Embryonic facial prominence (tissue), 1 donor: ENCODE measurements at regions not wholly inside any gene's neighbourhood (a gene's known extent, or its start where the extent isn't known, plus 50 kb on each side); places are given as distances from the start of the nearest gene placed in this dataset.
A peak's percentile ranks its signal among the peaks of the same experiment; 100 is the strongest.
"Not testable (repeated sequence)": the region's sequence is repeated elsewhere in the genome, so short reads cannot be mapped to it uniquely, and the experiment has no call there.

Source experiments
- DNase-seq: peaks from one replicate; pipeline ENCODE4 v3.0.0-alpha.2; 2016; ENCODE audit errors: extremely low spot score

DNA sequence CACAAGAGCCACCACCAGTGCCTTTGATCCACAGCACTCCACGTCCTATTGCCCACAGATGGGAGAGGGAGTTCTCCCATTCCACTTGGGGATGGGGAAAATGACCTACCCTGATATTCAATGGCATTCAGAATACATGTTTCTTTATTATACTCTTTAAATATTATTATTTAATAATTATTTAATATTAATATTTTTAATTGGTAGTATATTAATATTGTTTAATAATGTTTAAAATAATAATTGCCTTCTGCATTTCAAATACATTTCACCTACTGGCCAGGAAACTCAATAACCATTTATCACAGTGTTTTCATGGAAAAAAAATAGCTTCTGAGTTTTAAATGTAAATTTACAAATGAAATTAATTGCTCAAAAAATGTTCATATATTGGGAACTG lies 127.4 kb upstream of the G2E3 start:
- no peak for DNase-seq

DNA sequence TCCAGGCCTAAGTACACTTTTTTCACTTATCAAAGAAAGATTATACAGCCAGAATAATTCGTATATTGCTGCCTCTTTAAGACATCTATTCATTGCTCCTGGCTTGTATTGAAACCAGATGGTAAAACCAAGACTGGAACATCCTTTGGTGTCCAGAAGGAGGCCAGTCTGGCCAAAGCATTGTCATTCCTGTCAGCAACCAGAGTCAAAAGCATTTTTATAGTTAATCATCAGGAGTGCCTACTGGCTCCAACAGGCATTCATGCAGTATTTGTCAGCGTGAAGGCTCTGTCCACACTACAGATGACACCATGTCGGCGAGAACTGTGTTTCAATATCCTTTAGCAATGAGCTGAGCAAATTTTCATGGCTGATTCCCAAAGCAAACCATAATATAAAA lies 118.0 kb upstream of the G2E3 start:
- no peak for DNase-seq

DNA sequence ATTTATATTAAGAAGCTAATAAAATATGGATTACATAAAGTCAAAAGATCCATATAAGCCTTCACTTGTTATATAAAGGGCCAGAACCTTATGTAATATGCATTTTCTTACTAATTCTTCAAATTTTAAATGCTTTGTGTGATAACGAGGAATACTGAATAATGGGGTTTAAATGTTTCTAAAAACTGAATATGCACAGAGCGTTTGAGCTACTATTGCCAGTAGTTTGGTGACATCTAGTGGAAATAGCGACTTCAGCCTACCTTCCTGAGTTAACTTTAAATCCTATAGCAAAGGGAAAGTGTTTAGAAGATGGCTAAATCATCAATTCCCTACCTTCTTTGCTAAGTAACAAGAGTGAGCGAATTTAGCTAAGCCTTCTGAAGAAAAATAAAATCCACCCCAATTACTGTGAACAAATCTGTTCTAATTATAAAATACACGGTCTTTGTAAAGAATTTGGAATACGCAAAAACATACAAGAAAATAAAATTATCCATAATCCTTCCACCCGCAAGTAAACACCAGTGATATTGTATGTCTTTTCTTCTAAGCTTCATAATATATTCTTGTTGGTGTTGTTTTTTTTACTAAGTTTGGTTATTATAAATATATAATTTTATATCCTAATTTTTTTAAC lies 115.5 kb upstream of the G2E3 start:
- DNase-seq, result peak; percentile 24

DNA sequence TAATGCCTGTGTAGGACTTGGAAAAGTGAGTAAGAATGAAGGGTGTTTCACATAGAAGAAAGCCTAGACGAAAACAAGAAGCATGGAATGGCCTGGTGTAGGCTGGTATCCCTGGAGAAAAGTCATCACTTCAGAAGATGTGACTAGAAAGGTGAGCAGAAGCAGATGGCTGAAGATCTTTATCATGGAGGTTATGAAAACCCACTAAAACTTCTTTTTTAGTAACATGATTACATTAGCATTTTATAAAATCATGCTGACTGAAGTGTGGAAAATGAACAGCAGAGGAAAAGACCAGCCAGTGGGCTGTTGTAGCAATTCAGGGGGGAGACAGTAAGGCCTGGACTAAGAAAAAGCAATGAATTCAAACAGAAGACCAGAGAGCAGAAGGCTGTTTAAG lies 114.5 kb upstream of the G2E3 start:
- no peak for DNase-seq

DNA sequence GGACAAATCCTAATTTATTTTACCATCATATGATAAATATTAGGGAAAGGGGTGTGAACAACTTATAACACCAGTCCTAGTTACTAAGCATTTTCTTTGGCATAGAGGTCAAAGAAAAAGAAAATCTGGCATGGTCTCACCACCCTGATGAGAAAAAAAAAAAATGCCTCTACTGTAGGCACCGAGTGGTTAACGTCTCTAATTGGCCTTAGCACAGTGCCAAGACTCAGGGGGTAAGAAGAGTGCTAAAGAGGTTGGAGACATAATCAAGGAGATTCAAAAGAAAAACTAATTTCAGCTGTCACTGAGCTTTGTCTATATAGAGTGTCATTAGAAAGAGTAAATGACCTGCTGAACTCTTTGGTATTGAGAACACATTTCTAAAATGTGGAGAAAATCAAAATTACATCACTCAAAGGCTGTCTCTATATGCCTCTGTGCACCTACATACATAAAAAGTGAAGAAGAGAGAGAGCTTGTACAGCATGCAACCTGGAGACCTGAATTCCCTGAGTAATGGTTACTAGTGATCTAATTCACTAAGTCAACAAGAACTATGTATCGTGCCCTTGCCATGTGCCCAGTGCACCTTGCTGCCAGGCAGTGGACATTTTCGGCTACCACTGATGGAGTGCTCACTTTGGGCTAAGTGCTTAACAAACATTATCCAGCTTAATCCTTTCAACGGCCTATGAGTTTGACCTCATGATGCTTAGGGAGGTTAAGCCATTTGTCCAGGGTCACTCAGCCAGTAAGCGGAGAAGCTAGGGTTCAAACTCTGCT lies 113.8 kb upstream of the G2E3 start:
- DNase-seq, result no peak

DNA sequence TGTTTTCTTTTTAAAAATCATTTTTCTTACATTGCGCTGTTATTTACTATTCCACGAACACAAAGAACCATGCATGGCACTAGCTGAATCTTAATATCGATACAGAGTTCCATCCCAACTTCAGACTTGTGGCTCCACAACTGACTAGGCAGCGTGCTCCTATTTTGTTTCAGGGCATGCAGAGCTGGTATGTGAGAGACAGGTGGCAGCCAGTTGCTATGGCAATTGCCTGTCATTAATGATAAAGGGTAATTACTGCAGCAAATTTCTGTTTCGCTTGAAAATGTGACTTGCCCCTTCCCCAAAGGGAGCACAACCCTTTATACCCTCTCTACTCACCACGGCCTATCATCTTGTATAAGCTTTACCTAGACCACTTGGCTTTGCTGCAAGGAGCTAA lies 113.1 kb upstream of the G2E3 start:
- DNase-seq, result no peak

- no peak for DNase-seq
These were observed 108.1 kb upstream of the G2E3 start for GRCh38 chr14:30450631-30451545.

GRCh38 chr14:30456296-30456695 lies 102.7 kb upstream of the G2E3 start:
- no peak for DNase-seq

DNA sequence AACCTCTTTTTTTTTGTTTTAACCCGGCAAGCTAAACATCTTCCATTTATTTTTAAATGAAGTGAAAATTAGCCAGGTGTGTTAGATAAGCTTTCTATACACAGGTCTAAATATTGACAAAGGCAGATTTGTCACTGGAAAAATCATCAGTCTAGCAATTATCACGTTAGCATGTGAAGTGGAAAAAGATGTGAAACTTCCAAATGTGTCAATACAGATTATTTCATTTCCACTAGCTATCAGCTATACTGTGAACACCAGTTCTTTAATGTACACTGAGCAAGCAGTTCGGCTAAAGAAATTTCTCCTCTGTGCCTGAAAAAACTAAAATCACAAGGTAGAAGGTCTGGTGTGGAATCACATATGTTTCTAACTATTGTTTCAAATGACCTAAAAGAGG lies 96.6 kb upstream of the G2E3 start:
- DNase-seq, result no peak

- no peak for DNase-seq
These were observed 94.5 kb upstream of the G2E3 start for GRCh38 chr14:30464481-30464880.

DNA sequence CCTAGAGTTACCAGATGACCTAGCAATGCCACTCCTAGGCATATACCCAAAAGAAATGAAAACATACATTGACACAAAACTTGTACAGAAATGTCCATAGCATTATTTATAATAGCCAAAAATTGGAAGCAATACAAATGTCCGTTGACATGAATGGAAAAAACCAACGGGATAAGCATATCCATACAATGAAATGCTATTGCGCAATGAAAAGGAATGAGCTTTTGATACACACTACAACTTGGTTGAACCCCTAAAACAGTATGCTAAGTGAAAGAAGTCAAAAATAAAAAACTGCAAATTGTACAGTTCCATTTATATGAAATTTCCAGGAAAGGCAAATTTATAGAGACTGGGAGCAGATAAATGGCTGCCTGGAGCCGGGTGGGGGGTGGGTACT lies 90.6 kb upstream of the G2E3 start:
- no peak for DNase-seq

- DNase-seq, result no peak
These were observed 87.0 kb upstream of the G2E3 start for GRCh38 chr14:30471980-30472379.

DNA sequence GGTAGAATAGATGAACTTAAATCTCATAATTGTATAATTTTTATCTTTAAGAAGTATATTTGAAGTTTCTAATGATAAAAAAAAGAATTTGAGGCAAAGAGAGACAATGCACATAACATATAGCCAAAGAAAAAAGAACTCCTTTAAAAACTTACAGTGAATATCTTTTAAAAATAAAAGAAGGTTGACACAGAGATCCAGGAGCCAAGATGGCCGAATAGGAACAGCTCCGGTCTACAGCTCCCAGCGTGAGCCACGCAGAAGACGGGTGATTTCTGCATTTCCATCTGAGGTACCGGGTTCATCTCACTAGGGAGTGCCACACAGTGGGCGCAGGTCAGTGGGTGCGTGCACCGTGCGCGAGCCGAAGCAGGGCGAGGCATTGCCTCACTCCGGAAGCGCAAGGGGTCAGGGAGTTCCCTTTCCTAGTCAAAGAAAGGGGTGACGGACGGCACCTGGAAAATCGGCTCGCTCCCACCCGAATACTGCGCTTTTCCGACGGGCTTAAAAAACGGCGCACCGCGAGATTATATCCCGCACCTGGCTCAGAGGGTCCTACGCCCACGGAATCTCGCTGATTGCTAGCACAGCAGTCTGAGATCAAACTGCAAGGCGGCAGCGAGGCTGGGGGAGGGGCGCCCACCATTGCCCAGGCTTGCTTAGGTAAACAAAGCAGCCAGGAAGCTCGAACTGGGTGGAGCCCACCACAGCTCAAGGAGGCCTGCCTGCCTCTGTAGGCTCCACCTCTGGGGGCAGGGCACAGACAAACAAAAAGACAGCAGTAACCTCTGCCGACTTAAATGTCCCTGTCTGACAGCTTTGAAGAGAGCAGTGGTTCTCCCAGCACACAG lies 84.9 kb upstream of the G2E3 start:
- not testable (repeated sequence) for DNase-seq

DNA sequence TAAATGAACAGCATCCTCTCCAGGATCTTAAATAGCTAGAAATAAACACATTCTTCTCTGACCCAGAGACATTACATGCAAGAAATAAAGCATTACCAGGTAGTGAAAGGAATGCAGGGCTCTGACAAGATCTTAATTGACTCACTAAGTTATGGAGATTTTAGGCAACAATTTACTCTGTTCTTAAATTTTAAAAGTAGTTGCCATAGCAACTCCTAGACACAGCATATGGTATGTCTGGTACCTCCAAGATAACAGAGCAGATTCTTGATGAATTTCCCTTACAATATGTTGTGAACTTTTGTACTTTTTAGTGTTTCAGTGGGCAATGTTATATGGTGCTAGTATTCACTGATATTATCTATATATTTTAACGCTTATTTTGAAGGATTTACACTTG lies 76.7 kb upstream of the G2E3 start:
- no peak for DNase-seq

DNA sequence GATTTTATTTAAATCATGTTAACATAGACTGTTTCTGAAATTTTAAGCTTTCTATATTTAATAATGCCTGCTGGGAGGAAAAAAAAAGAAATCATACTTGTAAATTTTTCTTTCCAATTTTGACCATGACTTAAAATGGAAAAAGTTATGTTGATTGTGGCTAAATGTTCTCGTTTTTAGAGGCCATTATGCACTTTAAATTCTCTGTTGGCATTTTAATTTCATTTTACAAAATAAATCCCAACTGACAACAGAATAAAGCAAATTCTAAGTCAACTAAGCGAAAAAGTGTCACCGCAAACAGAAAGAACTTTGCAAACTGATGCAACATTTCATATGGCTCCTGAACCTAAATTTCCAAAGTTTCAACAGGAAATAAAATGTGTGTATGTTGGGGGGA lies 74.8 kb upstream of the G2E3 start:
- DNase-seq, result no peak

DNA sequence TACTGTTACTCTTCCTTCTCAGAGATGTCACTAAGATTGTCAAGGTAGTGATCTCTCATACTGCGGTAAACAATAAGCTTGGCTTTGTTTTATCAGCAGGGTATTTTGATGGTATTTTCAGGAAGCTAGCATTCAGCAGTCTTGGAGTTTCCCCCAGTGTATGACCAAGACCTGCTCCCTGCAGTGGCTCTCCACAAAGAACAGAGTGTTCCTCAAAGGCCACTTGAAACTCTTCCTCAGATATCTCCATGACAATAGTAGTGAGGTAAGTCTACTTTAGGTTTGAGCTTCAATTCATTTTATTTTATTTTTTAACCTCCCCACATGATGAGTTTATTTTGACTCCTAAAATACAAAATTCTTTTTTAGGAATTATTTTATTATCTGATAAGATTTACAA lies 74.0 kb upstream of the G2E3 start:
- no peak for DNase-seq

GRCh38 chr14:30496852-30497251 lies 62.1 kb upstream of the G2E3 start:
- no peak for DNase-seq

DNA sequence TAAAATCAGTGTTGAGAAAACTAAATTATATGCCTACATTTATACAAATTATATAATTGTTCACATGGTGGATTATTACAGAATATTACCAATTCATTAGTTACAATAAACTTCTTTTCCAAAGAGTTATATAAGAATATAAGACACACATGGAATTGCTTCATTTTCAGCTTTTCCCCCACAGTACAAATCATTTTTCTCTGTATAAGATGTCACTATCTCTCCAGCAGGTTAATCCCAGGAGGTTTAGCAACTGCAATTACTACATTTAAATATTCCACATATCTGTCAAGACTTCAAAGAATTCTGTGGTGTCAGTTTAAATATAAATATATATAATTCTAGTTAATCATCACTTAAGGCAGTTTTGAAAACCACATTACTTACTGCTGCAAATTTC lies 59.6 kb upstream of the G2E3 start:
- DNase-seq, result no peak

DNA sequence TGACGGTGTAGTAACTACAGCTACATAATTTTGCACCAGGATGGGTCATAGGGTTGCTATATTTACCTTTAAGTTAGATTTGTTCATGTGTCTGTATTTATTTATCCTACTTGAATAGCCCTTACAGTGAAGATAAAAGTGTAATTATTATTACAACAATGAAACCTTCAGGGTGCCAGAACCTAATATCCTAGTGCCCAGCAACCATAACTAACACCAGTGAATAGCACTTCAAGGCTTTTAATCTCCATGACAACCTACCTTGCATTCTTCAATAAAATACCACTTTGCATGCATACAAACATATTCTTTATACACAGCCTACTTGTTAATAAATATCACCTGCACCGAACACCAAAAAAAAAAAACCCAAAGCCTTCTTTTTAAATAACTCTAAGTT lies 58.7 kb upstream of the G2E3 start:
- DNase-seq, result no peak

GRCh38 chr14:30507209-30507608 lies 51.7 kb upstream of the G2E3 start:
- DNase-seq, result no peak
